ENCODE measurements at regions not wholly inside any gene's neighbourhood (a gene's known extent, or its start where the extent isn't known, plus 50 kb on each side); places are given as distances from the start of the nearest gene placed in this dataset.
"Not testable (repeated sequence)": the region's sequence is repeated elsewhere in the genome, so short reads cannot be mapped to it uniquely, and the experiment has no call there.

- no peak for DNase-seq (ENCODE audit: low read depth, low spot score)
Measured at GRCh38 chr16:63960321-63960720, 1161.5 kb downstream of the CDH11 start.

GRCh38 chr16:63947022-63947421, 1174.8 kb downstream of the CDH11 start:
- no peak for DNase-seq (ENCODE audit: low read depth, low spot score)

DNA sequence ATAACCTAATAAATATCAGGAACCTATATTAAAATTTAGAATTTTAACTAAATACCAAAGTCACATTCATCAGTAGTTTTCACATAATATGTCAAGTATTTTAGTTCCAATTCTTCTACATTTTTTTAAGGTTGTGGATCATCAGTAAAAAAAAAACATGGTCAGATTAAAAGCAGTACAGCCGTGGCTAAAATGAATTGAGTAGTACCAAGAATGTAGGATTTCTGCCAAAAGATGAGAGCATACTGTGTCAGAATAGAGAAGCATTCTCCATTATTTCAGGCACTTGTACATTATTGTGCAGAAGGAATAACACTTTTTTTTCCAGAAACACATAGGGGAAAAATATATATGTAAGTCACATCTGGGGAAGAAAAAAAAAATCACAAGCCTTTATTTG, 1176.1 kb downstream of the CDH11 start:
- no peak for DNase-seq (ENCODE audit: low read depth, low spot score)

GRCh38 chr16:63943566-63943965, 1178.3 kb downstream of the CDH11 start:
- DNase-seq (ENCODE audit: low read depth, low spot score), result no peak

DNA sequence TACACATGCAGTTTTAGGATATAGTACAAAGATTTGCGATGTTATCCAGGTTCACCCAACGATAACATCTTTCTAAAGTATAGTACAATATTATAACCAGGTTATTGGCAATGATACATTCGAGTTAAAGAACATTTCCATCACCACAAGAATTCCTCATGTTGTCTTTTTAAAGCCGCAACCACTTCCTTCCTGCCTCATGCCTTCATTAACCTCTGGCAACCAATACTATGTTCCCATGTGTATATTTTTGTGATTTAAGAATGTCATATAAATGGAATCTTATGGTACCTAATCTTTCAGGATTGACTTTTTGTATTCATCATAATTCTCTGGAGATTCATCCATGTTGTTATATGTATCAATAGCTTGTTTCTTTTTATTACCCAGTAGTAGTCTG, 1183.2 kb downstream of the CDH11 start:
- DNase-seq (ENCODE audit: low read depth, low spot score), result no peak

- no peak for DNase-seq (ENCODE audit: low read depth, low spot score)
Measured at GRCh38 chr16:63933841-63934240, 1188.0 kb downstream of the CDH11 start.

DNA sequence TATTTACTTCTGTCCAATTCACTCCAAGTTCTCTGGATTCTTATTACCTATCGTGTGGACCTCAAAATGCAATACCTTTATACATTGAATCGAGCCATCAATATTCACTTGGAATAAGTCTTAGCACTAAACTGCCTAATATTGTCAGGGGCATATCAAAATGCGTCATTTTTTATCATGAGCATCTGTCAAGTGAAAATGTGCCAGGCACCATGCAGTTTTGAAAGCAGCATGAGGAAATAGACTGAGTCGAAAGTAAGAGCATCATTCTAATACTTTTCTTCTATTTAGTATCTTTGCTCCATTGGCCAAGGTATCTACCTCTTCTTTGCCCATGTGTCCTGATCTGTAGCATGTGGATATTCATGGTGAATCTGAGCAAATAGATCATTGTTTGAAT, 1193.4 kb downstream of the CDH11 start:
- DNase-seq (ENCODE audit: low read depth, low spot score), result no peak

GRCh38 chr16:63925221-63925620, 1196.6 kb downstream of the CDH11 start:
- DNase-seq (ENCODE audit: low read depth, low spot score), result no peak

DNA sequence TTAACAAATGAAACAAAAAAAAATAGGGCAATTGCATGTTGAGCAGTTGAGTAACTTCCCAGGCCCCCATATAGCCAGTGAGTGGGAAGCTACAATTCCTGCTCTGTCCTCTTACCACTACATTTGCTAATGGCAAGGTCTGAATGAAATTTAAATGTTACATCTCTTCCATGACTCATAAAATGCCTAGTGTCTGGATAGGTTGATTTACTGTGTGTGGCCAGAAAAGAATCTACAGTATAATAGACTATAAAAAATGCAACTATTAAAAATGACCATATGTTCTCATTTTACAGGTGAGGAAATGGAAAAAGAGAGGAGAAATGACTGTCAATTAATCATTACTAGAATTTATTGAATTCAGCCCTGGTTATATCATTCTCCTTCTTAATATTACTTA, 1199.3 kb downstream of the CDH11 start:
- no peak for DNase-seq (ENCODE audit: low read depth, low spot score)

DNA sequence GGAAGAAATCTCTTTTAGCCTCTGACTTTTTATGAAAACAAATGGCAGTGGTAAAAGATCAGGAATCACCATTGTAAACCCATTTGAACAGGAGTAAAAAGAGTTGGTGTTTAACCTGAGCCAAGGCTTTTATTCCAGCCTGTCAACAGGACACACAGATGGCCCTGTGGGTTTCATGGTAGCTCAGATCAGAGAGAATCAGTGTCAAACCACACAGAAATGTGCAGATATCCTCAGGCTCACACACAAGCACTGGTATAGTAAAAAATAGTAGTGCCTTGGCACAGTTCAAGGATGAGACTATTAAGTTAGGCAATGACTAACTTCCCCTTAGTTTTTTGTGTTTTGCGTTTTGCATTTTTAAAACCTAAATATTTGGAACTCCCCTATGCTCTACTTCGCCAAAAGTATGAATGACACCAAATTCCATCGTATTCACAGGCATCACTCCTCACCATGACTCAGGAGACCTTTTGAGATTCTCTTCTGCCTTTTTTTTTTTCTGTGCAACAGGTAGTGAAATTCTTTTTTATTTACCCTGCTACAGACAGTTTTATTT, 1200.0 kb downstream of the CDH11 start:
- no peak for DNase-seq (ENCODE audit: low read depth, low spot score)

DNA sequence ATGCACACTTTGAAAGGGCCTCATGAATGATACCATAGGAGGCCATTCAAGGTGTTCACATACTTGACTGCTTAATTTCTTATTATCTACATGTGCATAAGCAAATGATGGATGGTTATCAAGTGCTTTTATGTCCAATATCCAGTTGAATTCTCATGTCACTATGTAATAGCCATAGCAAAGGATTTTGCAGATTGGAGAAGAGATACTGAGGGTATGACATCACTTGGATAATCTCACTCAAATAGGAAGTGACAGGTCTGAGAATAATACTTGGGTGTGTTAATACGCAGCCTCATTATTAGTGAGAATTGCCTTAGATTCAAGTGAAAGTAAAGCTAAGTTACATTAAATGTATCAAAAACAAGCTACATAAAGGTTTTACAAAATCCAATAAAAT, 1208.6 kb downstream of the CDH11 start:
- DNase-seq (ENCODE audit: low read depth, low spot score), result no peak

DNA sequence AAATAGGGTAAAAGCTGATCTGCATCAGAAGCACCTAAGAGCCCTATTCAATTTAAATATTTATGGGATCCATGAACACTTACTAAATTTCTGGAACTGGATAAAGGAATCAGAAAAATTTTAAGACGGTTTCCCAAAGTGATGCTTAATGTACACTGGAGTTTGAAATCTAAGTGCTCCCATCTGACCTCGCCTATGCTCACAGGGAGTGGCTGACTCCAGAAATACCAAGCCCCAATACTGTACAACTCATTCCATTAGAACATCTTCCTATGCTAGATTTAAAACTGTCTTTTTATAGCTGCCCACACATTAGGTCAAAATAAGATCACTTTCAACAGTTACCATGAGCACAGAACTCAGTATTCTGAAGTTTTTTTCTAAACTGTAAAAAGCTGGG, 1214.6 kb downstream of the CDH11 start:
- no peak for DNase-seq (ENCODE audit: low read depth, low spot score)

- DNase-seq (ENCODE audit: low read depth, low spot score), result no peak
Measured at GRCh38 chr16:63904930-63905329, 1216.9 kb downstream of the CDH11 start.

GRCh38 chr16:63904182-63904581, 1217.7 kb downstream of the CDH11 start:
- no peak for DNase-seq (ENCODE audit: low read depth, low spot score)

DNA sequence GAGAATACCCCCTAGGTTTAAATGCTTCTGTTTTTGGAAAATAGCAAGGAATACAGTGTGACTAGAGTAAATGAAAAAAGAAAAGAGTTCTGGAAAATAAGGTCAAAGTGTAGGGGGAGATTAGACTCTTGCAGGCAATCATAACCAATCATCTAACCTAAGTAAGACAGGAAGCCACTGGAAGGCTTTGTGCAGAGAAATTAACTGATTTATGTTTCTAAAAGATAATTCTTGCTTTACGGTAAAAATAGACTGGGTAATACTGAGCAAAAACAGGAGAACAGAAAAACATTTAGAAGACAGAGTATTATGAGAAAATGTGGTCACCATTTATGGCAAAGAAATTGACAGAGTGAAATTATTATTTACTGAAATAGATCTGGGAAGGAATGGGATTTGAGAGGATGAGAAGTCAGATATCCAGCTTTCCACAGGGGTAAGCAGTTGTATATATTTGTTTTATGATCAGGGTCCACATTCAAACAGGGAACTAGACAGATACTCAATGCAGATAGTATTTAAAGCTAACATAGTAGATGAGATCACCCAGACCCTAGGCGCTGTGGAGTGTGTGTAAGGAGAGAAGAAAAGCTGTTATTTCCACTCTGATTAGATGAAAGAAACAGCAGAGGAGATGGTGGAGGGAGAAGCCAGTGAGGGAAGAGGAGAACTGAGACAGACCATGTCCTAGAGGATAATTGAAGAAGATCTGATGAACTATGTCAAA, 1225.3 kb downstream of the CDH11 start:
- no peak for DNase-seq (ENCODE audit: low read depth, low spot score)

GRCh38 chr16:63890723-63891122, 1231.1 kb downstream of the CDH11 start:
- DNase-seq (ENCODE audit: low read depth, low spot score), result no peak

- no peak for DNase-seq (ENCODE audit: low read depth, low spot score)
Measured at GRCh38 chr16:63890081-63890480, 1231.8 kb downstream of the CDH11 start.

GRCh38 chr16:63883091-63883490, 1238.8 kb downstream of the CDH11 start:
- DNase-seq (ENCODE audit: low read depth, low spot score), result no peak

GRCh38 chr16:63882576-63882975, 1239.3 kb downstream of the CDH11 start:
- no peak for DNase-seq (ENCODE audit: low read depth, low spot score)

DNA sequence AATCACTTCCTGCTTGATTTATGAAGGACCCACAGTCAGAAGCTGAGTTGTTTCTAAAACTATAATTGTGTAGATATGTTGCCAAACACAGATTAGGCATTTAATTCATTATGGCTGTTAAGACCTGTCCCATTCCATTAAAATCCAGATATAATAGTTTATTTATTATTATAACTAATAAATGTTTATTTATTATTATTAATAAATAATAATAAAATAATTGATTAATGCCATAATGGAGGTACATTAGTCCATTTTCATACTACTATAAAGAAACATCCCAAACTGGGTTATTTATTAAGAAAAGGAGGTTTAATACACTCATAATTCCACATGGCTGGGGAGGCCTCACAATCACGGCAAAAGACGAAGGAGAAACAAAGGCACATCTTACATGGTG, 1240.9 kb downstream of the CDH11 start:
- DNase-seq (ENCODE audit: low read depth, low spot score), result no peak

GRCh38 chr16:63877401-63877800, 1244.5 kb downstream of the CDH11 start:
- no peak for DNase-seq (ENCODE audit: low read depth, low spot score)

GRCh38 chr16:63876103-63876502, 1245.8 kb downstream of the CDH11 start:
- no peak for DNase-seq (ENCODE audit: low read depth, low spot score)

DNA sequence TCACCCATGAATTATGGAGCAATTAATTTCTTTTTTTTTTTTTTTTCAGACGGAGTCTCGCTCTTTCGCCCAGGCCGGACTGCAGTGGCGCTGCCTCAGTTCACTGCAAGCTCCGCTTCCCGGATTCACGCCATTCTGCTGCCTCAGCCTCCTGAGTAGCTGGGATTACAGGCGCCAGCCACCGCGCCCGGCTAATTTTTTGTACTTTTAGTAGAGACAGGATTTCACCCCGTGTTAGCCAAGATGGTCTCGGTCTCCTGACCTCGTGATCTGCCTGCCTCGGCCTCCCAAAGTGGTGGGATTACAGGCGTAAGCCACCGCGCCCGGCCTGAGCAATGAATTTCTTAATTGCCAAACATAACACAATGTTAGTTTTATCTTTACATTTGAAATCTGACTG, 1261.2 kb downstream of the CDH11 start:
- DNase-seq (ENCODE audit: low read depth, low spot score), result not testable (repeated sequence)

DNA sequence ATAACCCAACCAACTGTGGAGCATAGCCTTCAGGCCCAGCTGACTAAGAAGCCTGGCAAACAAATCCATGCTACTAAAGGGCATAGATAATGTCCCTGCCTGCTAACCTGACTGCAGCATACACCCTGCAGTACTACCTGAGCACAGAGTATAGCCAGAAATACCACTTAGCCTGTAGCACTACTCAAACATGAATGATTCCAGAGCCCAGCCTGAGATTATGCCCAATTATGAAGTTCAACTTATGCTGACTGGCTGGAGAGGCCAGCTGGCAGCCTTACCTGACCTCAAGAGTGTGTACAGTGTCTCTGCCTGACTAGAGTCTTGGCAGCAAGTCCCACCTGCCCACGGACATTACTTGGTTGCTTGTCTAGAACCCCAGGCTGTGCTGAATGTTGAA, 1265.3 kb downstream of the CDH11 start:
- no peak for DNase-seq (ENCODE audit: low read depth, low spot score)
